Natural killer cell (primary cell): ENCODE measurements at regions not wholly inside any gene's neighbourhood (a gene's known extent, or its start where the extent isn't known, plus 50 kb on each side); places are given as distances from the start of the nearest gene placed in this dataset.
"Not testable (repeated sequence)": the region's sequence is repeated elsewhere in the genome, so short reads cannot be mapped to it uniquely, and the experiment has no call there.

Source experiments
- ATAC-seq, 3 donors: fragments of 150-1000 bp in 2 of 3; fragments of 200-7000 bp in 1 of 3; cut with Tn5 transposase; 1 replicate in 1 of 3; 2 replicates in 2 of 3; pipeline ENCODE4 v1.10.0; 2021; ENCODE audit warnings: mild to moderate bottlenecking in 2 of 3, moderate library complexity in 2 of 3
- DNase-seq, 2 donors: peaks; one replicate each; pipeline versions ENCODE4 v3.0.0 to v3.0.0-alpha.2; 2013 to 2021; ENCODE audit warnings: mixed read lengths in 1 of 2
- H3K27ac ChIP-seq: one replicate; pipeline ENCODE4 v1.5.1; 2013; ENCODE audit warnings: mild to moderate bottlenecking, low read length
- H3K27me3 ChIP-seq: one replicate; pipeline ENCODE4 v1.6.1; 2013; ENCODE audit warnings: low read length; ENCODE audit not compliant: control insufficient read depth, insufficient read depth
- H3K36me3 ChIP-seq: one replicate; pipeline ENCODE4 v1.6.1; 2013; ENCODE audit warnings: low read length; ENCODE audit not compliant: control insufficient read depth, insufficient read depth
- H3K4me1 ChIP-seq: one replicate; pipeline ENCODE4 v1.6.1; 2013; ENCODE audit warnings: low read length; ENCODE audit not compliant: control insufficient read depth, insufficient read depth
- H3K4me3 ChIP-seq: one replicate; pipeline ENCODE4 v1.5.1; 2013; ENCODE audit warnings: low read length
- H3K9me3 ChIP-seq: one replicate; pipeline ENCODE4 v1.6.1; 2013; ENCODE audit warnings: low read length; ENCODE audit not compliant: control insufficient read depth, insufficient read depth
- H3K27ac Mint-ChIP-seq, 2 donors: one replicate each; pipeline ENCODE4 v1.8.0; 2022; ENCODE audit warnings: mild to moderate bottlenecking in 2 of 2, mixed read lengths in 2 of 2, moderate library complexity in 1 of 2
- H3K27me3 Mint-ChIP-seq, 2 donors: one replicate each; pipeline ENCODE4 v1.8.0; 2022; ENCODE audit warnings: low read depth in 2 of 2, mixed read lengths in 2 of 2
- H3K36me3 Mint-ChIP-seq: one replicate; pipeline ENCODE4 v1.8.0; 2022; ENCODE audit warnings: mixed read lengths
- H3K4me1 Mint-ChIP-seq, 2 donors: one replicate each; pipeline ENCODE4 v1.8.0; 2022; ENCODE audit warnings: mixed read lengths in 2 of 2
- H3K4me3 Mint-ChIP-seq: one replicate; pipeline ENCODE4 v1.8.0; 2022; ENCODE audit warnings: mild to moderate bottlenecking, moderate library complexity, mixed read lengths
- H3K9me3 Mint-ChIP-seq, 2 donors: one replicate each; pipeline ENCODE4 v1.8.0; 2022; ENCODE audit warnings: mixed read lengths in 2 of 2
- WGBS: methylation state at CpG from one replicate; pipeline ENCODE4 v1.1.7; 2013; ENCODE audit warnings: missing lambda C conversion rate; ENCODE audit not compliant: insufficient coverage; 5-methylcytosine and 5-hydroxymethylcytosine counted together
- intact Hi-C: fragments of 100-400 bp; cut with micrococcal nuclease; formaldehyde crosslinking; loops from one replicate; pipeline ENCODE4 v1.14.2; 2022

DNA sequence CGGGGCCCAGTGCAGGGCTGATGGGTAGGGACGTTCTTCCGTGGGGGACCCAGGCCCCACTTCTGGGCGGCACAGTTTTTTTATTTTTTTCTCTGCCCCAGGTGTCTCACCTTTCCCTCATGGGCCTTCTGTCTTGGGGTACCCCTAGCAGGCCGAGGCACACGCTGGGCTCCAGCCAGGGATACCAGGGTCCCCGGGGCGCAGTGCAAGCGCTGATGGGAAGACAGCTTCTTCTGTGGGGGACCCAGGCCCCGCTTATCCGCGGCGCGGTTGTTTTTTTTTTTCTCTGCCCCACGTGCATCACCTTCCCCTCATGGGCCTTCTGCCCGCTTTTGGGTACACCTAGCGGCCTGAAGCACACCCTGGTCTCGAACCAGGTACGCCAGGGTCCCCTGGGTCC, 1481.0 kb upstream of the TPTE start:
- peaks cover 21% of the 10 kb centered on the region for H3K9me3 ChIP-seq
- ATAC-seq, intact Hi-C loops, H3K4me1 ChIP-seq, H3K27me3 ChIP-seq, H3K27ac ChIP-seq, H3K27me3 Mint-ChIP-seq, H3K4me1 Mint-ChIP-seq, H3K36me3 Mint-ChIP-seq, H3K9me3 Mint-ChIP-seq, DNase-seq, H3K4me3 ChIP-seq, H3K4me3 Mint-ChIP-seq, H3K27ac Mint-ChIP-seq, H3K36me3 ChIP-seq: not testable (repeated sequence)
- 76% methylated on average over 15 of the region's 19 CpGs for WGBS

GRCh38 chr21:9041175-9041948, 1480.0 kb upstream of the TPTE start:
- intact Hi-C loops, H3K36me3 Mint-ChIP-seq, H3K27ac ChIP-seq, H3K27ac Mint-ChIP-seq, DNase-seq, H3K27me3 ChIP-seq, H3K4me3 Mint-ChIP-seq, H3K4me1 ChIP-seq, H3K27me3 Mint-ChIP-seq, H3K9me3 Mint-ChIP-seq, H3K36me3 ChIP-seq, H3K4me3 ChIP-seq, ATAC-seq, H3K4me1 Mint-ChIP-seq: not testable (repeated sequence)
- H3K9me3 ChIP-seq: peaks cover 21% of the 10 kb centered on the region
- WGBS: 81% methylated on average over 20 of the region's 33 CpGs

DNA sequence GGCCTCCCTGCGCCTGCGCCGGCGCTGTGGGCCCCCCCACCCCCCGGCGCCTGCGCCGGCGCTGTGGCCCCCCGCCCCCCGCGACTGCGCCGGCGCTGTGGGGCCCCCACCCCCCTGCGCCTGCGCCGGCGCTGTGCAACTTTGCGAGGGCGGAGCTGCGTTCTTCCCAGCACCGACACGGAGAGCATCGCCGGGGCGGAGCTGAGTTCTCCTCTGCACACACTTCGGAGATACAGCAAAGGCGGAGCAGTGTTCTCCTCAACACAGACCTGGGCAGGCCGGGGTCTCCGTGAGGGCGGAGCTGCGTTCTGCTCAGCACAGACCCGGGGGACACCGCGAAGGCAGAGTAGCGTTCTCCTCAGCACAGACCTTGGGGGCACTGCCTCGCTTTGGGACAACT, 1478.3 kb upstream of the TPTE start:
- H3K27ac Mint-ChIP-seq, intact Hi-C loops: not testable (repeated sequence)
- peak in 1 of 3 donors; percentile 78 for ATAC-seq

GRCh38 chr21:9046870-9047269, 1474.5 kb upstream of the TPTE start:
- DNase-seq, H3K27me3 ChIP-seq, H3K27ac ChIP-seq, H3K4me1 ChIP-seq, H3K36me3 Mint-ChIP-seq, ATAC-seq, H3K4me3 ChIP-seq, H3K4me3 Mint-ChIP-seq, H3K27ac Mint-ChIP-seq, H3K4me1 Mint-ChIP-seq, H3K9me3 ChIP-seq, intact Hi-C loops, H3K36me3 ChIP-seq, H3K27me3 Mint-ChIP-seq, H3K9me3 Mint-ChIP-seq: not testable (repeated sequence)
- 72% methylated on average over 6 of the region's 14 CpGs for WGBS

More for the DNA sequence above, 1478.3 kb upstream of the TPTE start:
- not testable (repeated sequence) for H3K4me1 Mint-ChIP-seq, DNase-seq, H3K4me3 ChIP-seq, H3K4me1 ChIP-seq, H3K4me3 Mint-ChIP-seq, H3K27me3 ChIP-seq, H3K9me3 Mint-ChIP-seq, H3K36me3 ChIP-seq, H3K27ac ChIP-seq, H3K27me3 Mint-ChIP-seq, H3K36me3 Mint-ChIP-seq
- peaks cover 16% of the 10 kb centered on the region for H3K9me3 ChIP-seq
- WGBS: 69% methylated on average over 6 of the region's 38 CpGs

- no CpG with 5 or more reads among the region's 6 CpGs for WGBS
These were observed 1453.9 kb upstream of the TPTE start for GRCh38 chr21:9067515-9067914.

DNA sequence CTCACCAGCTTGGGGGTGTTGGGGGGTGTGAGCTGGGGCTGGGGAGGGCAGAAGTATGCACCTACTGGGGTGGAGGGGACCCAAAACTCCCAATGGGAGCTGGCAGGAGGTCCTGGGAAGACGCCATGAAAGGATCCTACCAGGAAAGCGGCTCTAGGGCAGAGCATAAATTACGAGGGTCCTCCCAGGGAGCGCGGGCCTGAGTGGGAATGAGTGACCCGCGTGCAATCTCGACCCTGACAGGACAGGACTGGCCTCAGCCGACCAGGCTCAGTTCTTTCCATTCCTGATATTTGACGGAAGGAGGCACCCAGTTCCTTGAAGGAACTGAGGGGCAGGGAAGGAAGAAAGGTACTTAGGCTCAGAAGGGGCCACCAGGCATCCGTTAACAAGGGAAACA, 1452.8 kb upstream of the TPTE start:
- H3K27me3 ChIP-seq, H3K4me1 Mint-ChIP-seq, H3K4me3 ChIP-seq, H3K36me3 ChIP-seq, H3K27me3 Mint-ChIP-seq, H3K4me3 Mint-ChIP-seq, DNase-seq, H3K9me3 Mint-ChIP-seq, intact Hi-C loops, H3K36me3 Mint-ChIP-seq, H3K27ac Mint-ChIP-seq, ATAC-seq, H3K4me1 ChIP-seq, H3K9me3 ChIP-seq, H3K27ac ChIP-seq: not testable (repeated sequence)
- WGBS: 80% methylated on average over 6 of the region's 11 CpGs

More at GRCh38 chr21:9067515-9067914, 1453.9 kb upstream of the TPTE start:
- DNase-seq, H3K4me3 ChIP-seq, H3K4me1 Mint-ChIP-seq, ATAC-seq, H3K27me3 ChIP-seq, H3K36me3 Mint-ChIP-seq, H3K9me3 Mint-ChIP-seq, H3K27ac Mint-ChIP-seq, H3K9me3 ChIP-seq, H3K4me3 Mint-ChIP-seq, intact Hi-C loops, H3K27ac ChIP-seq, H3K27me3 Mint-ChIP-seq, H3K36me3 ChIP-seq, H3K4me1 ChIP-seq: not testable (repeated sequence)

GRCh38 chr21:9070703-9071102, 1450.7 kb upstream of the TPTE start:
- H3K9me3 Mint-ChIP-seq, H3K9me3 ChIP-seq, H3K4me1 Mint-ChIP-seq, H3K36me3 Mint-ChIP-seq, H3K27ac ChIP-seq, H3K27ac Mint-ChIP-seq, H3K4me3 ChIP-seq, H3K27me3 ChIP-seq, H3K4me3 Mint-ChIP-seq, H3K27me3 Mint-ChIP-seq, H3K4me1 ChIP-seq, H3K36me3 ChIP-seq, DNase-seq, intact Hi-C loops, ATAC-seq: not testable (repeated sequence)
- WGBS: 26% methylated on average over 6 of the region's 23 CpGs

- H3K9me3 ChIP-seq, ATAC-seq, H3K27me3 ChIP-seq, H3K4me1 ChIP-seq, H3K27ac Mint-ChIP-seq, H3K27me3 Mint-ChIP-seq, DNase-seq, H3K9me3 Mint-ChIP-seq, H3K4me3 ChIP-seq, H3K27ac ChIP-seq, H3K4me1 Mint-ChIP-seq, H3K36me3 Mint-ChIP-seq, intact Hi-C loops, H3K36me3 ChIP-seq, H3K4me3 Mint-ChIP-seq: not testable (repeated sequence)
- WGBS: 70% methylated on average over 10 of the region's 22 CpGs
These were observed 1448.4 kb upstream of the TPTE start for GRCh38 chr21:9073010-9073409.
